BLaER1 (cell line): ENCODE measurements at regions not wholly inside any gene's neighbourhood (a gene's known extent, or its start where the extent isn't known, plus 50 kb on each side); places are given as distances from the start of the nearest gene placed in this dataset.
A peak's percentile ranks its signal among the peaks of the same experiment; 100 is the strongest.
"Not testable (repeated sequence)": the region's sequence is repeated elsewhere in the genome, so short reads cannot be mapped to it uniquely, and the experiment has no call there.

Experiments
- H3K27ac ChIP-seq: shearing (Covaris generic); formaldehyde crosslinking; 2 replicates; pipeline ENCODE4 v1.8.1; 2022
- H3K27me3 ChIP-seq: shearing (Covaris generic); formaldehyde crosslinking; 2 replicates; pipeline ENCODE4 v1.8.1; 2022
- H3K36me3 ChIP-seq: shearing (Covaris generic); formaldehyde crosslinking; 2 replicates; pipeline ENCODE4 v1.8.1; 2022
- H3K4me1 ChIP-seq: shearing (Covaris generic); formaldehyde crosslinking; 2 replicates; pipeline ENCODE4 v1.8.1; 2022
- H3K4me2 ChIP-seq: shearing (Covaris generic); formaldehyde crosslinking; 2 replicates; pipeline ENCODE4 v1.8.1; 2022
- H3K4me3 ChIP-seq: shearing (Covaris generic); formaldehyde crosslinking; 2 replicates; pipeline ENCODE4 v1.8.1; 2022
- H3K9ac ChIP-seq: shearing (Covaris generic); formaldehyde crosslinking; 2 replicates; pipeline ENCODE4 v1.8.1; 2022
- H3K9me3 ChIP-seq: shearing (Covaris generic); formaldehyde crosslinking; 2 replicates; pipeline ENCODE4 v1.8.1; 2022
- H4K20me1 ChIP-seq: shearing (Covaris generic); formaldehyde crosslinking; 2 replicates; pipeline ENCODE4 v1.8.1; 2022
- Cebpa-rat ChIP-seq: shearing (Covaris generic); IDR thresholded peaks from 2 replicates; pipeline ENCODE4 v1.8.1; 2022

GRCh38 chr10:65130162-65130758, 1609.1 kb downstream of the REEP3 start:
- H3K9ac ChIP-seq = no peak overlapping the region
- H3K27ac ChIP-seq = no peak overlapping the region
- H3K4me1 ChIP-seq = no peaks in the 10 kb centered on the region
- no peaks in the 10 kb centered on the region for H3K9me3 ChIP-seq
- TF ChIP-seq Cebpa-rat = no peak
- H3K27me3 ChIP-seq = no peaks in the 10 kb centered on the region
- H3K4me3 ChIP-seq = no peak overlapping the region
- no peaks in the 10 kb centered on the region for H4K20me1 ChIP-seq
- H3K4me2 ChIP-seq = no peak overlapping the region
- H3K36me3 ChIP-seq = no peaks in the 10 kb centered on the region

GRCh38 chr10:65133652-65134051, 1612.5 kb downstream of the REEP3 start:
- Histone ChIP-seq H3K27me3 (no peaks in the 10 kb centered on the region), H4K20me1 (no peaks in the 10 kb centered on the region), H3K4me3 (no peak overlapping the region), H3K4me2 (no peak overlapping the region), H3K9me3 (no peaks in the 10 kb centered on the region), H3K9ac (no peak overlapping the region), H3K27ac (no peak overlapping the region), H3K4me1 (no peaks in the 10 kb centered on the region), H3K36me3 (no peaks in the 10 kb centered on the region)
- 0 out of 2 replicates have a peak, but pooled peaks have one; percentile 24 for TF ChIP-seq Cebpa-rat

DNA sequence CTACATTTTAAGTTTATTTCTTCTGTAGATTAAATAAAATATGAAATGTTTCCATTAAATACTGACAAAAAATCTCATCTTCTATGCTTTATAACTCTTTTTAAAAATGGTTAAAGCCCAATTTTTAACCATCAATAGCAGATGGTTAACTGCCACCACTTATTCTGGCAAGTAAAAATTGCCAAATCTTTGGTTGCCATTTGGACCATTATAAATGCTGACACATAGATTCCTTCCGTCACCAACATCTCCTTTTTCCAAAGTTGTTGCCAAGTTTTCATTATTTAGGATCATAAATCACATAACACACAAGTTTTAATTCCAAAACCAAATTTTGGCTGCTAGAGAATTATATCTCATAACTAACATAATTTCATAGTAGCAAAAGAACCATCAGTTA, 1614.3 kb downstream of the REEP3 start:
- no peak overlapping the region for H3K4me3 ChIP-seq

GRCh38 chr10:65142641-65143435, 1621.6 kb downstream of the REEP3 start:
- no peaks in the 10 kb centered on the region for H3K9me3 ChIP-seq
- H3K27me3 ChIP-seq = no peaks in the 10 kb centered on the region
- H3K27ac ChIP-seq = no peak overlapping the region
- no peaks in the 10 kb centered on the region for H4K20me1 ChIP-seq
- H3K9ac ChIP-seq = no peak overlapping the region
- TF ChIP-seq Cebpa-rat = no peak
- no peak overlapping the region for H3K4me3 ChIP-seq
- H3K4me1 ChIP-seq = no peaks in the 10 kb centered on the region
- H3K4me2 ChIP-seq = no peak overlapping the region
- H3K36me3 ChIP-seq = no peaks in the 10 kb centered on the region

More for the DNA sequence above, 1614.3 kb downstream of the REEP3 start:
- Histone ChIP-seq H3K9ac (no peak overlapping the region), H4K20me1 (no peaks in the 10 kb centered on the region), H3K27me3 (no peaks in the 10 kb centered on the region), H3K4me2 (no peak overlapping the region), H3K4me1 (no peaks in the 10 kb centered on the region), H3K9me3 (no peaks in the 10 kb centered on the region), H3K36me3 (no peaks in the 10 kb centered on the region), H3K27ac (no peak overlapping the region)
- no peak for TF ChIP-seq Cebpa-rat

GRCh38 chr10:65143723-65144122, 1622.5 kb downstream of the REEP3 start:
- H4K20me1 ChIP-seq = no peaks in the 10 kb centered on the region
- no peaks in the 10 kb centered on the region for H3K27me3 ChIP-seq
- no peak overlapping the region for H3K27ac ChIP-seq
- no peak for TF ChIP-seq Cebpa-rat
- H3K36me3 ChIP-seq = no peaks in the 10 kb centered on the region
- no peaks in the 10 kb centered on the region for H3K4me1 ChIP-seq
- H3K4me3 ChIP-seq = no peak overlapping the region
- H3K9me3 ChIP-seq = no peaks in the 10 kb centered on the region
- no peak overlapping the region for H3K4me2 ChIP-seq
- no peak overlapping the region for H3K9ac ChIP-seq

DNA sequence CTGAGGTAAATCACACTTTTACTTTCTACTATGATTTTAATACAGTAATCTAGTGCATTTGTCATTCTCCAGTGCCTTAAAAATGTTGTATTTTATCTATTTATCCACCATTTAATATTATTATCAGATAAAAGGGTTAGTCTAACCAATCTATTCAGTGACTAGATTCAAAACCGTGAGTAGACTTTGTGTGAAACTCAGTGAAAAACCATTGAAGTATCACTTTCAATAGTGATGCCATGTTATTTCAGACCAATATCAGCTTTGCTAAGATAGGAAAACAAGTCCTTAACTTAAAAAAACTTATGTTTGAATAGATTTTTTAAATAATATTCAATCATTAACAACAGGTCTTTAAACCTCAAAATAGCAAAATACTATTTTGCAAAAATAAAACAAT, 1628.7 kb downstream of the REEP3 start:
- no peak overlapping the region for H3K9ac ChIP-seq
- no peak for TF ChIP-seq Cebpa-rat
- no peak overlapping the region for H3K4me3 ChIP-seq
- no peaks in the 10 kb centered on the region for H3K4me1 ChIP-seq
- H3K4me2 ChIP-seq = no peak overlapping the region
- H4K20me1 ChIP-seq = no peaks in the 10 kb centered on the region
- no peaks in the 10 kb centered on the region for H3K9me3 ChIP-seq
- no peaks in the 10 kb centered on the region for H3K36me3 ChIP-seq
- H3K27ac ChIP-seq = no peak overlapping the region
- H3K27me3 ChIP-seq = no peaks in the 10 kb centered on the region

GRCh38 chr10:65166272-65166671, 1645.1 kb downstream of the REEP3 start:
- no peaks in the 10 kb centered on the region for H3K27me3 ChIP-seq
- no peaks in the 10 kb centered on the region for H3K4me1 ChIP-seq
- H3K9me3 ChIP-seq = no peaks in the 10 kb centered on the region
- H4K20me1 ChIP-seq = no peaks in the 10 kb centered on the region
- H3K9ac ChIP-seq = no peak overlapping the region
- TF ChIP-seq Cebpa-rat = no peak
- no peaks in the 10 kb centered on the region for H3K36me3 ChIP-seq
- no peak overlapping the region for H3K4me3 ChIP-seq
- no peak overlapping the region for H3K4me2 ChIP-seq
- H3K27ac ChIP-seq = no peak overlapping the region

GRCh38 chr10:65172249-65172648, 1651.0 kb downstream of the REEP3 start:
- Histone ChIP-seq H3K27me3 (no peaks in the 10 kb centered on the region), H3K27ac (no peak overlapping the region), H4K20me1 (no peaks in the 10 kb centered on the region)

DNA sequence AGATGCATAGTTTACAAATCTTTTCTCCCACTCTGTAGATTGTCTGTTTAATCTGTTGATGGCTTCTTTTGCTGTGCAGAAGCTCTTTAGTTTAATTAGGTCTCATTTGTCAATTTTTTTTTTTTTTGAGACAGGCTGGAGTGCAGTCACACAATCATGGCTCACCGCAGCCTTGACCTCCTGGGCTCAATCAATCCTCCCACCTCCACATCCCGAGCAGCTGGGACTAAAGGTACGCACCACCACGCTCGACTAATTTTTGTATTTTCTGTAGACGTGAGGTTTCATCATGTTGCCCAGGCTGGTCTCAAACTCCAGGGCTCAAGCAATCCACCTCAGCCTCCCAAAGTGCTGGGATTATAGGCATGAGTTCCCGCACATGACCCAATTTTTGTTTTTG, 1655.8 kb downstream of the REEP3 start:
- Histone ChIP-seq H3K27me3 (no peaks in the 10 kb centered on the region), H3K27ac (no peak overlapping the region), H3K36me3 (no peaks in the 10 kb centered on the region), H3K9me3 (no peaks in the 10 kb centered on the region), H3K9ac (no peak overlapping the region), H4K20me1 (no peaks in the 10 kb centered on the region), H3K4me3 (no peak overlapping the region), H3K4me1 (no peaks in the 10 kb centered on the region), H3K4me2 (no peak overlapping the region)
- no peak for TF ChIP-seq Cebpa-rat

More at GRCh38 chr10:65172249-65172648, 1651.0 kb downstream of the REEP3 start:
- Histone ChIP-seq H3K4me1 (no peaks in the 10 kb centered on the region), H3K4me2 (no peak overlapping the region), H3K9me3 (no peaks in the 10 kb centered on the region), H3K4me3 (no peak overlapping the region), H3K9ac (no peak overlapping the region), H3K36me3 (no peaks in the 10 kb centered on the region)
- TF ChIP-seq Cebpa-rat = no peak

DNA sequence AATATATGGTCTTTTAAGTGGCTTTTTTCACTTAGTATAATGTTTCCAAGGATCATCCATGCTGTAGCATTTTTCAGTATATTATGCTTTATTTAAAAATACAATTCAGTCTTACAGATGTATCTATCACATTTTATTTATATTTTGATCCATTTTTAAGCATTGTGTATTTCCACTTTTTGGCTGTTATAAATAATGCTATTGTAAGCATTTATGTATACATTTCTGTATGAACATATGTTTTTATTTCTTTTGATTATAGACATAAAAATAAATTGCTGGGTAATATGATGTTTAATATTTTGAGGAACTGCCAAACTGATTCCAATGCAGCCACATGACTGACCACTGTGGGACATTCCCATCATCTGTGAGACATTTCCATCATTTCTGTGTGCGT, 1662.0 kb downstream of the REEP3 start:
- no peak for TF ChIP-seq Cebpa-rat
- Histone ChIP-seq H3K27ac (no peak overlapping the region), H3K9me3 (no peaks in the 10 kb centered on the region), H4K20me1 (no peaks in the 10 kb centered on the region), H3K9ac (no peak overlapping the region), H3K4me1 (no peaks in the 10 kb centered on the region), H3K36me3 (no peaks in the 10 kb centered on the region), H3K27me3 (no peaks in the 10 kb centered on the region), H3K4me3 (no peak overlapping the region), H3K4me2 (no peak overlapping the region)

GRCh38 chr10:65186668-65187067, 1665.5 kb downstream of the REEP3 start:
- H3K27me3 ChIP-seq, H3K27ac ChIP-seq, H3K9me3 ChIP-seq, H4K20me1 ChIP-seq, H3K36me3 ChIP-seq, H3K4me3 ChIP-seq, H3K4me2 ChIP-seq, H3K9ac ChIP-seq, H3K4me1 ChIP-seq: not testable (repeated sequence)
